IMR-90 (cell line): ENCODE measurements at regions not wholly inside any gene's neighbourhood (a gene's known extent, or its start where the extent isn't known, plus 50 kb on each side); places are given as distances from the start of the nearest gene placed in this dataset.

Source experiments
- BHLHE40 ChIP-seq: fragments of 150-350 bp; IDR thresholded peaks from 2 replicates; pipeline ENCODE4 v1.6.1; 2016; ENCODE audit warnings: mild to moderate bottlenecking, low read depth, low read length
- CEBPB ChIP-seq: IDR thresholded peaks from 2 replicates; pipeline ENCODE4 v1.6.1; 2012; ENCODE audit warnings: low read depth, low read length, improper control_type of control experiment
- CTCF ChIP-seq: conservative IDR thresholded peaks from 2 replicates; pipeline ENCODE4 v1.5.1; 2012; ENCODE audit warnings: mild to moderate bottlenecking, low read depth, low read length, improper control_type of control experiment
- POLR2A ChIP-seq: IDR thresholded peaks from 2 replicates; pipeline ENCODE4 v1.6.1; 2012; ENCODE audit warnings: mild to moderate bottlenecking, low read depth, low read length
- RCOR1 ChIP-seq: IDR thresholded peaks from 2 replicates; pipeline ENCODE4 v1.6.1; 2012; ENCODE audit warnings: mild to moderate bottlenecking, low read length, improper control_type of control experiment; ENCODE audit not compliant: insufficient replicate concordance
- TF ChIP-seq, protein P1 (sequence below): fragments of 150-350 bp; IDR thresholded peaks from 2 replicates; pipeline ENCODE4 v1.6.1; 2017; ENCODE audit warnings: mild to moderate bottlenecking, antibody characterized with exemption, low read length, low read depth

DNA sequence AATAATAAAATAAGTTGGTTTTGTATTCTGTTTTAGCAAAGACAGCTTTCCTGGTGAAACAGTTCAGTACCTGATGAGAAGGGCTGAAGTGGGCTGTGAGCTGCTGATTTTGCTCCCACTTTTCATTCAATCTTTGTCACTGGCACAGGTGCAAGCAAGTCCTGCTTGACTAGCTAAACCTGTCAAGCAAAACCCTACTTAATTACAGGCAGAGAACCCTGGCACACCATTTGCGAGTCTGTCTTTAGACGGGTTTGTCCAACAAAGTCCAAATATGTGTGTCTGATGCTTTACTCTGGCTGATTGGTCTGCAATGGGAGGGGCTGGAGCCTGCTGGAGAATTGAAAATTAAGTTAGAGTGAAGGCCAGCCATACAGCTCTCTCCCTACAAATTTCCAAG, 267.2 kb downstream of the EPHA4 start:
- TF ChIP-seq CTCF (no peak), POLR2A (no peak), BHLHE40 (no peak), CEBPB (no peak), RCOR1 (no peak)
- TF ChIP-seq, protein P1, sequence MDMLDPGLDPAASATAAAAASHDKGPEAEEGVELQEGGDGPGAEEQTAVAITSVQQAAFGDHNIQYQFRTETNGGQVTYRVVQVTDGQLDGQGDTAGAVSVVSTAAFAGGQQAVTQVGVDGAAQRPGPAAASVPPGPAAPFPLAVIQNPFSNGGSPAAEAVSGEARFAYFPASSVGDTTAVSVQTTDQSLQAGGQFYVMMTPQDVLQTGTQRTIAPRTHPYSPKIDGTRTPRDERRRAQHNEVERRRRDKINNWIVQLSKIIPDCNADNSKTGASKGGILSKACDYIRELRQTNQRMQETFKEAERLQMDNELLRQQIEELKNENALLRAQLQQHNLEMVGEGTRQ: no peak
